KMS-11 (cell line): ENCODE measurements at regions not wholly inside any gene's neighbourhood (a gene's known extent, or its start where the extent isn't known, plus 50 kb on each side); places are given as distances from the start of the nearest gene placed in this dataset.

Experiments used
- H2AFZ ChIP-seq: fragments of 200-600 bp; sonication (generic); 2 replicates; pipeline ENCODE4 v1.6.1; 2016; ENCODE audit warnings: antibody characterized with exemption, mixed run types, low read depth
- H3K27ac ChIP-seq: fragments of 200-600 bp; sonication (generic); 2 replicates; pipeline ENCODE4 v1.6.1; 2016; ENCODE audit warnings: mild to moderate bottlenecking, mixed run types
- H3K27me3 ChIP-seq: fragments of 200-600 bp; sonication (generic); 2 replicates; pipeline ENCODE4 v1.6.1; 2017; ENCODE audit warnings: mild to moderate bottlenecking, low read depth, mixed run types, moderate library complexity; ENCODE audit not compliant: insufficient read depth
- H3K36me3 ChIP-seq: fragments of 200-600 bp; sonication (generic); 2 replicates; pipeline ENCODE4 v1.6.1; 2017; ENCODE audit warnings: mild to moderate bottlenecking, mixed run types; ENCODE audit not compliant: insufficient read depth
- H3K4me1 ChIP-seq: fragments of 200-600 bp; sonication (generic); 2 replicates; pipeline ENCODE4 v1.6.1; 2016; ENCODE audit warnings: mild to moderate bottlenecking, low read depth, mixed run types; ENCODE audit not compliant: poor library complexity, severe bottlenecking
- H3K4me2 ChIP-seq: fragments of 200-600 bp; sonication (generic); 2 replicates; pipeline ENCODE4 v1.7.0; 2016; ENCODE audit warnings: mild to moderate bottlenecking, mixed run types
- H3K4me3 ChIP-seq: fragments of 200-600 bp; sonication (generic); IDR thresholded peaks from 2 replicates; pipeline ENCODE4 v1.6.1; 2017; ENCODE audit warnings: low read depth, low read length, mixed read lengths; ENCODE audit not compliant: insufficient read depth
- H3K79me2 ChIP-seq: fragments of 200-600 bp; sonication (generic); 2 replicates; pipeline ENCODE4 v1.6.1; 2016; ENCODE audit warnings: low read depth, mixed run types; ENCODE audit not compliant: insufficient read depth
- H3K9ac ChIP-seq: fragments of 200-600 bp; sonication (generic); 2 replicates; pipeline ENCODE4 v1.6.1; 2016; ENCODE audit warnings: mild to moderate bottlenecking, mixed run types
- H4K20me1 ChIP-seq: fragments of 200-600 bp; sonication (generic); 2 replicates; pipeline ENCODE4 v1.6.1; 2016; ENCODE audit warnings: mild to moderate bottlenecking, mixed run types; ENCODE audit not compliant: insufficient read depth
- TF ChIP-seq, protein P1 (sequence below): fragments of 200-600 bp; sonication (generic); conservative IDR thresholded peaks from 2 replicates; pipeline ENCODE4 v1.6.1; 2017; ENCODE audit warnings: low read depth, mild to moderate bottlenecking, antibody characterized with exemption, low read length, moderate library complexity, mixed read lengths

DNA sequence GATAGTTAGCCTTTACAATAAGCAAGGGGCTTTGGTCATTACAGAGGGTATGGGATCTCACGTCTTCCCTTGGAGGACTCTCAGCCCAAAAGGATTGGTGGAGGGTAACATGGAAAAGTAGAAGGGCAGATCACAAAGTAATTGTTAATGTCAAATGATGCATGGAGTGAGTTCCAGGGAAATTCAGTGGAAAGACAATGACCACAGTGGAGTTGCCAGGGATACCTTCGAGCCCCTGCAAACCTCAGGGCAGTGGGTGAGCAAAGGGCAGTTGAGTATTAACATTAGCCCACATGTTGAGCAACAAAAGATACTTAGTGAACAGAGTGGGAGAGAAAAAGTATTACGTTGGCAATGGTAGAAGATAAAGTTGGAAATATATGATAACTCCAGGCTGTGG, 593.4 kb upstream of the NR2F2 start:
- H3K79me2 ChIP-seq = no peaks in the 10 kb centered on the region
- TF ChIP-seq, protein P1, sequence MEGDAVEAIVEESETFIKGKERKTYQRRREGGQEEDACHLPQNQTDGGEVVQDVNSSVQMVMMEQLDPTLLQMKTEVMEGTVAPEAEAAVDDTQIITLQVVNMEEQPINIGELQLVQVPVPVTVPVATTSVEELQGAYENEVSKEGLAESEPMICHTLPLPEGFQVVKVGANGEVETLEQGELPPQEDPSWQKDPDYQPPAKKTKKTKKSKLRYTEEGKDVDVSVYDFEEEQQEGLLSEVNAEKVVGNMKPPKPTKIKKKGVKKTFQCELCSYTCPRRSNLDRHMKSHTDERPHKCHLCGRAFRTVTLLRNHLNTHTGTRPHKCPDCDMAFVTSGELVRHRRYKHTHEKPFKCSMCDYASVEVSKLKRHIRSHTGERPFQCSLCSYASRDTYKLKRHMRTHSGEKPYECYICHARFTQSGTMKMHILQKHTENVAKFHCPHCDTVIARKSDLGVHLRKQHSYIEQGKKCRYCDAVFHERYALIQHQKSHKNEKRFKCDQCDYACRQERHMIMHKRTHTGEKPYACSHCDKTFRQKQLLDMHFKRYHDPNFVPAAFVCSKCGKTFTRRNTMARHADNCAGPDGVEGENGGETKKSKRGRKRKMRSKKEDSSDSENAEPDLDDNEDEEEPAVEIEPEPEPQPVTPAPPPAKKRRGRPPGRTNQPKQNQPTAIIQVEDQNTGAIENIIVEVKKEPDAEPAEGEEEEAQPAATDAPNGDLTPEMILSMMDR = no peak
- no peaks in the 10 kb centered on the region for H3K27me3 ChIP-seq
- H3K4me3 ChIP-seq = no peak overlapping the region
- no peak overlapping the region for H3K4me2 ChIP-seq
- no peak overlapping the region for H3K9ac ChIP-seq
- peaks cover 5% of the 10 kb centered on the region for H3K4me1 ChIP-seq
- no peaks in the 10 kb centered on the region for H4K20me1 ChIP-seq
- H3K27ac ChIP-seq = no peak overlapping the region
- H3K36me3 ChIP-seq = no peaks in the 10 kb centered on the region
- H2AFZ ChIP-seq = no peak overlapping the region

DNA sequence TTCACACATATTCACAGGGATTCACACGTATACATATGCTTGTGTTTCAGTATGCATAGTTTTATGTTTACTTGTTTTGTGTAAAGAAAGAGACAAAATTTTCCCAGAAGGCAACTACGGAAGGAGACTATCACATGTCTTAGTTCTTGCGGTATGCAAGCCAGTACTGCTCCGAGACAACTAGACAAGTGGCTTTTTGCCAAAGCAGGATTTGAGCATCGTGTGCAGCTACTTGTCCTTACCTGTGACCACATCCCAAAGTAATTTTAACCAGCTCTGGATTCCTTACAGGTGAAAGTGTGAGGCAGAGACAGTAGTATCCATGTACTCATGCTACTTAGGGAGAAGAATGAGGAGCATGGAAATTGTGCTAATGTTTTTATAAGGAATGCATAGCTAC, 591.4 kb upstream of the NR2F2 start:
- Histone ChIP-seq H3K4me3 (no peak overlapping the region), H4K20me1 (no peaks in the 10 kb centered on the region), H3K27me3 (no peaks in the 10 kb centered on the region), H3K9ac (no peak overlapping the region), H3K4me1 (peaks cover 7% of the 10 kb centered on the region), H3K36me3 (no peaks in the 10 kb centered on the region), H3K27ac (no peak overlapping the region), H2AFZ (no peak overlapping the region), H3K79me2 (no peaks in the 10 kb centered on the region), H3K4me2 (no peak overlapping the region)
- TF ChIP-seq, protein P1 = no peak

DNA sequence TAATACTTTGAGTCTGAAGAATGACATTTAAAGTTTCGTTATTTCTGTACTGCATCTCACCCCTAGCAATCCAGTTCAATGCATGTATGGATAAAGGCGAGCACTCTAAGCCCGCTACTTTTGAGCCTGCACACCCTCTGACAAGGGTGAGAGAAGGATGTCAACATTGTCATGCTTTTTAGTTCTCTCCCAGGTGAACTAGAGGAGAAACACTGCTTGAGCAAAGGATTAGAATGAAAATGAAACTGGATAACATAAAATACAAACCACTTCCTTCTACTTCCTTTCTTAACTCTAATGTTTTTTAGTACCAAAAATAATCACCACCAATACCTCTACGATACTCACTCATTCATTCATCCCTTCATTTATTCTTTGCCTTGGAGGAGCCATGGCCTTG, 588.7 kb upstream of the NR2F2 start:
- H3K4me1 ChIP-seq = peaks cover 7% of the 10 kb centered on the region
- 0 out of 2 replicates have a peak overlapping the region, but pooled peaks have one; percentile 8 for H2AFZ ChIP-seq
- no peak overlapping the region for H3K27ac ChIP-seq
- no peaks in the 10 kb centered on the region for H3K36me3 ChIP-seq
- no peak overlapping the region for H3K4me2 ChIP-seq
- no peaks in the 10 kb centered on the region for H3K27me3 ChIP-seq
- no peaks in the 10 kb centered on the region for H3K79me2 ChIP-seq
- H3K9ac ChIP-seq = no peak overlapping the region
- no peaks in the 10 kb centered on the region for H4K20me1 ChIP-seq
- TF ChIP-seq, protein P1 = no peak
- no peak overlapping the region for H3K4me3 ChIP-seq

DNA sequence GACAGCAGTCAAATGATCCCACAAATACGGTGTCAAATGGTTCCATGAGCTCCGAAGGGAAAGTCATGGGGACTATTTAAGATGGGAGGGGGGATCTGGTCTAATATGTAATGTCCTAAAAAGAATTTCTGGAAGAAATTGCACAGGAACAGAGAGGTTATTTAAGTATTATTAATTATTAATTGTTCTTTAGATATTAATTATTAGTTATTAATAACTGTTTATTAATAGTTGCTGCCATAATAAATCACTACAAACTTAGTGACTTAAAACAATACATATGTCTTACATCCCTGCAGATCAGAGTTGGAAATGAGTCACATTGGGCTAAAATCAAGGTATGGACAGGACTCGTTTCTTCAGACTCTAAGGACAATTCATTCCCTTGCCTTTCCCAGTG, 588.2 kb upstream of the NR2F2 start:
- Histone ChIP-seq H3K79me2 (no peaks in the 10 kb centered on the region), H3K36me3 (no peaks in the 10 kb centered on the region), H4K20me1 (no peaks in the 10 kb centered on the region), H3K9ac (no peak overlapping the region), H3K4me1 (peaks cover 7% of the 10 kb centered on the region), H3K4me2 (no peak overlapping the region), H2AFZ (no peak overlapping the region), H3K27ac (no peak overlapping the region), H3K27me3 (no peaks in the 10 kb centered on the region), H3K4me3 (no peak overlapping the region)
- TF ChIP-seq, protein P1 = no peak

DNA sequence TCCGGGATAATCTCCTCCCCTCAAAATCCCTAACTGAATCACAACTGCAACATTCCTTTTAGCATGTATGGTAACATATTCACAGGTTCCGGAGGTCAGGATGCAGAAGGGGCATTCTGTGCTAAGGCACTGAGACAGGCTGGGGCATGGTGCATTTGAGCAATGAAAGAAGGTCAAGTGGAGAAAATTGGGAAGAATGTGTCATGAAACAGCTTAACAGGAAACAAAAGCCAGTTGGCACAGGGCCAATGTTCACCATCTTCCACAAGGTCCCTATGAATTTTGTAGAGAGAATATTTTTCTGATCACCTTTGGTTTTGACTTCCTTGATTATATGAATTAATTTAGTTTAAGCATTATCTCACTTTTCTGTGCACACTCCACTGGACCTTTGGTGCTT, 587.7 kb upstream of the NR2F2 start:
- no peak overlapping the region for H3K27ac ChIP-seq
- no peaks in the 10 kb centered on the region for H3K27me3 ChIP-seq
- TF ChIP-seq, protein P1 = no peak
- no peak overlapping the region for H2AFZ ChIP-seq
- no peaks in the 10 kb centered on the region for H3K79me2 ChIP-seq
- H3K9ac ChIP-seq = no peak overlapping the region
- H4K20me1 ChIP-seq = no peaks in the 10 kb centered on the region
- H3K36me3 ChIP-seq = no peaks in the 10 kb centered on the region
- H3K4me2 ChIP-seq = no peak overlapping the region
- H3K4me1 ChIP-seq = peaks cover 7% of the 10 kb centered on the region
- H3K4me3 ChIP-seq = no peak overlapping the region
